SU-DHL-6 (cell line): ENCODE measurements at regions not wholly inside any gene's neighbourhood (a gene's known extent, or its start where the extent isn't known, plus 50 kb on each side); places are given as distances from the start of the nearest gene placed in this dataset.
"Not testable (repeated sequence)": the region's sequence is repeated elsewhere in the genome, so short reads cannot be mapped to it uniquely, and the experiment has no call there.

Experiments used
- CTCF ChIP-seq: fragments of 200-600 bp; sonication (generic); IDR thresholded peaks from one replicate; pipeline ENCODE4 v1.5.1; 2017; ENCODE audit warnings: antibody characterized with exemption, mild to moderate bottlenecking, low read length, moderate library complexity; ENCODE audit not compliant: insufficient read depth, poor library complexity, severe bottlenecking
- EZH2phosphoT487 ChIP-seq: fragments of 200-600 bp; sonication (generic), shearing (Covaris generic); conservative IDR thresholded peaks from 2 replicates; pipeline ENCODE4 v1.6.1; 2018; ENCODE audit warnings: mild to moderate bottlenecking, antibody characterized with exemption, low read length, moderate library complexity, mixed read lengths

- TF ChIP-seq CTCF, EZH2phosphoT487: not testable (repeated sequence)
These were observed 249.9 kb downstream of the FGF9 start for GRCh38 chr13:21920802-21921201.
